Mucosa of descending colon (tissue), 3 donors: ENCODE measurements at regions not wholly inside any gene's neighbourhood (a gene's known extent, or its start where the extent isn't known, plus 50 kb on each side); places are given as distances from the start of the nearest gene placed in this dataset.

Experiments
- ATAC-seq: fragments of 200-7000 bp; cut with Tn5 transposase; one replicate; pipeline ENCODE4 v1.9.1; 2020; ENCODE audit warnings: mild to moderate bottlenecking, moderate library complexity
- DNase-seq, 3 donors: peaks; one replicate each; pipeline ENCODE4 v3.0.0-alpha.2; 2020
- H3K36me3 ChIP-seq: fragments of 200-600 bp; one replicate; pipeline ENCODE4 v1.8.0; 2021; ENCODE audit warnings: low read depth, mild to moderate bottlenecking
- H3K4me1 ChIP-seq: fragments of 200-600 bp; one replicate; pipeline ENCODE4 v1.8.0; 2021; ENCODE audit warnings: low read depth, mild to moderate bottlenecking
- H3K4me3 ChIP-seq: fragments of 200-600 bp; one replicate; pipeline ENCODE4 v1.8.0; 2021; ENCODE audit warnings: mild to moderate bottlenecking
- H3K9me3 ChIP-seq: fragments of 200-600 bp; one replicate; pipeline ENCODE4 v1.8.0; 2021; ENCODE audit warnings: mild to moderate bottlenecking
- CTCF ChIP-seq: fragments of 200-600 bp; IDR thresholded peaks from one replicate; pipeline ENCODE4 v1.8.0; 2022; ENCODE audit warnings: antibody characterized with exemption, mild to moderate bottlenecking
- intact Hi-C, 2 donors: fragments of 100-400 bp; cut with DNase I in 1 of 2; cut with micrococcal nuclease in 1 of 2; formaldehyde crosslinking; loops; one replicate each; pipeline versions ENCODE4 v1.11.0 to v1.11.1; 2022; cut with DNase I, micrococcal nuclease
- donor health status: DM: no; HTN: no; CAD: no; lungs with moderate emphysema.
- donor health status: DM: no; HTN: no; CAD: no.
- donor health status: DM: no; HTN: yes; CAD: no.

DNA sequence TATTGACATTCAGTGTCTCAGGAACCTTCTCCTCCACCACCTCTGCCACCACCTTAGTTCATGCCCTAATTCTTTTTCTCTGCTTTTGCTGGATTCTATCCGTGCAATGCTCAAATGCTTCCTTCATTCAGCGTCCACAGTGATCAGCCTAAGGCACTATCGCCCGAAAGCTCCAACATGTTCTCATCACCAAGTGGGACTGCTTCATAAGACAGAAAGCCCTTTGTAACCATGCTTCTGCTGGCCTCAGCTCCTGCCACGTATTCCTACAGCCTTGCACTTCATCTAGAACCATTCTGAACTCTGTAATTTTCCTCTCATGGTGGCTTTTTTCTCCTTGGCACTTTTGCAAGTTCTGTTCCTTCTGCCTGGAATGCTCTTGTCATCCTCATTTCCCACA, 222.9 kb downstream of the HNMT start:
- TF ChIP-seq CTCF = no peak
- Histone ChIP-seq H3K4me1 (no peaks in the 10 kb centered on the region), H3K36me3 (no peaks in the 10 kb centered on the region), H3K4me3 (no peak overlapping the region), H3K9me3 (no peaks in the 10 kb centered on the region)
- DNase-seq (no peak), ATAC-seq (no peak)
- intact Hi-C loops = no loop called here

DNA sequence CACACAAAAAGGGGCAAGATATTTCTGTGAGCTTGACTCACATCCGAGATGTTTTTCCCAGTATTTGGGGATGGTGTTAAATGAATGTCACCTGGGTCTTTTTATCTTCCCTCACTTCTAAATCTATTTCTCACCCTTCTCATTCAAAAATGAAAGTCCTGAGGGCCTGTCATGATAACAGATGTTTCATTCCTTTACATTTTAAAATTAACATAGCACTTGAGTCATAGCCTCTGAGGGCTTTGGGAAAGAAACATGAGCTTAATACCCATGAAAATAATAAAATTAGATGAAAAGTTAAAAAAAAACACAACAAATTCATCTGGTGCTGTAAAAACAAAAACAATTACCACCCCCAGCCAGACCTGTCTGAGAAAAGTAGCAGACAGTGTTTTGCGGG, 226.7 kb downstream of the HNMT start:
- H3K9me3 ChIP-seq = no peaks in the 10 kb centered on the region
- no peak for DNase-seq
- H3K36me3 ChIP-seq = no peaks in the 10 kb centered on the region
- TF ChIP-seq CTCF = no peak
- intact Hi-C loops = no loop called here
- no peaks in the 10 kb centered on the region for H3K4me1 ChIP-seq
- no peak overlapping the region for H3K4me3 ChIP-seq
- ATAC-seq = no peak

DNA sequence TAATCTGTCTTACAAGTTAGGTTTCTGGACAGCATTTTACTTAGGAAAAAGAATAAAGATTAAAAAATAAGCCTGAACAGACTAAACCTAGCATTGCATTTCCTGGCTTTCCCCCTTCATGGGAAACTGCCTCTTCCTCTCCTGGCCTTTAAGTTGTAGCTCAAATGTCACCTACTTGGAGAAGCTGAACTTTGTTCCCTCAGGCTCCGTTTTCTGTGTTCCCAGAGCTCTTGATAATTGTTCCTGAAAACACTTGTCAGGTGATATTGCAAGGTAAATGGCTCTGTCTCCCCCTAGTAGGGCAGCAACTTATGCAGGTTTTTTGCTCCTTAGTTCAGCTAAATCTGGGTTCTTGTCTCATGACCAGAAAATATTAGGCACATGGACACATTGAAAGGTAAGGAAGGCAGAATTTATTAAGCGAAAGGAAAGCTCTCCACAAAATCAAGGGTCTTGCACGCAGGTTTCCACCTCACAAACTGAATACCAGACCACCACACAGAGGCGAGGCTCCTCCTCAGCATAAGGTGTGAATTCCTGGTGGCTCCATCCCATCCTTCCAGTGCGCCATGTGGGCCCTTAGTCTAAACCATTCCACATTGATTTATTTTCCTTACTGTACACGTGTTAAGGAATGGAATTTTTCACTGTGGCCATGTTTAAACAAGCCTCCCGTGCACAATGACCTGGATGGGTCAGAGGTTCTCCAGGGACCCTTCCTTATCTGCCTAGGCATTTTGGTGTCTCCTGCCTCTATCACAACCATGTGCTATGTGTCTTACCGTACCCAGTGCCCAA, 229.3 kb downstream of the HNMT start:
- intact Hi-C loops = no loop called here
- no peaks in the 10 kb centered on the region for H3K4me1 ChIP-seq
- DNase-seq (no peak), ATAC-seq (no peak)
- no peaks in the 10 kb centered on the region for H3K9me3 ChIP-seq
- H3K4me3 ChIP-seq = no peak overlapping the region
- no peaks in the 10 kb centered on the region for H3K36me3 ChIP-seq
- TF ChIP-seq CTCF = no peak

- TF ChIP-seq CTCF = no peak
- intact Hi-C loops = no loop called here
- Histone ChIP-seq H3K4me3 (no peak overlapping the region), H3K4me1 (no peaks in the 10 kb centered on the region), H3K36me3 (no peaks in the 10 kb centered on the region), H3K9me3 (no peaks in the 10 kb centered on the region)
- no peak for ATAC-seq
- no peak for DNase-seq
Measured at GRCh38 chr2:138201286-138201685, 237.0 kb downstream of the HNMT start.

DNA sequence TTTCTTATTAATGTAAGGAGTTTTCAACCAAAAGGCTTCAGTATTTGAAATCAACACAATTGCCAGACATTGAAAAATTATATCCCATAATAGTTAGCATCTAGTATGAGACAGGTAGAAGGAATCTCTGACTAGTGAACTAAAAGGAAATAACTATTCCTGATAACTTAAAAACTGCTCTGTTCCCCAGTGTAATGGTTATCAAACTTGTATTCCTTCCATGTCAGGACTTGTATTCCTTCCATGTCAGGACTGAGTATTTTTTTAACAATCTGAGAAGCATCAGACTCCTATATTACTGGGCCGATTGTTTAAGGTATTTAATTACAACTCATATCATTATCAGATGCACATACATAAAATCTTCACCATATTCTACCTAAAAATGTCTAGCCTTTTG, 238.5 kb downstream of the HNMT start:
- Histone ChIP-seq H3K9me3 (no peaks in the 10 kb centered on the region), H3K4me1 (no peaks in the 10 kb centered on the region), H3K4me3 (no peak overlapping the region), H3K36me3 (no peaks in the 10 kb centered on the region)
- intact Hi-C loops = no loop called here
- no peak for TF ChIP-seq CTCF
- ATAC-seq (no peak), DNase-seq (no peak)

GRCh38 chr2:138205281-138205680, 241.0 kb downstream of the HNMT start:
- Histone ChIP-seq H3K9me3 (no peaks in the 10 kb centered on the region), H3K36me3 (no peaks in the 10 kb centered on the region), H3K4me3 (no peak overlapping the region), H3K4me1 (no peaks in the 10 kb centered on the region)
- no peak for TF ChIP-seq CTCF
- intact Hi-C loops = no loop called here
- DNase-seq (no peak), ATAC-seq (no peak)
